Neuronal stem cell (in vitro differentiated cells): ENCODE measurements at regions not wholly inside any gene's neighbourhood (a gene's known extent, or its start where the extent isn't known, plus 50 kb on each side); places are given as distances from the start of the nearest gene placed in this dataset.
"Not testable (repeated sequence)": the region's sequence is repeated elsewhere in the genome, so short reads cannot be mapped to it uniquely, and the experiment has no call there.

Source experiments
- DNase-seq: peaks from one replicate; pipeline ENCODE4 v3.0.0-alpha.2; 2013; ENCODE audit warnings: low spot score
- H2AFZ ChIP-seq: one replicate; pipeline ENCODE4 v1.6.1; 2013; ENCODE audit warnings: mild to moderate bottlenecking, low read length, inconsistent platforms
- H2AK5ac ChIP-seq: 2 replicates; pipeline ENCODE4 v1.6.1; 2013; ENCODE audit warnings: low read depth, mild to moderate bottlenecking, inconsistent platforms, low read length, moderate library complexity, mixed read lengths
- H2BK120ac ChIP-seq: 2 replicates; pipeline ENCODE4 v1.6.1; 2013; ENCODE audit warnings: low read depth, mild to moderate bottlenecking, inconsistent platforms, low read length, moderate library complexity, mixed read lengths
- H2BK12ac ChIP-seq: one replicate; pipeline ENCODE4 v1.6.1; 2013; ENCODE audit warnings: low read length, inconsistent platforms
- H2BK15ac ChIP-seq: 2 replicates; pipeline ENCODE4 v1.6.1; 2013; ENCODE audit warnings: mild to moderate bottlenecking, low read length, inconsistent platforms, mixed read lengths
- H2BK5ac ChIP-seq: one replicate; pipeline ENCODE4 v1.6.1; 2013; ENCODE audit warnings: inconsistent platforms, mild to moderate bottlenecking, low read length, moderate library complexity
- H3K14ac ChIP-seq: one replicate; pipeline ENCODE4 v1.6.1; 2013; ENCODE audit warnings: low read length, inconsistent platforms
- H3K18ac ChIP-seq: 2 replicates; pipeline ENCODE4 v1.6.1; 2013; ENCODE audit warnings: low read length, inconsistent platforms
- H3K23ac ChIP-seq: 2 replicates; pipeline ENCODE4 v1.6.1; 2013; ENCODE audit warnings: low read depth, mild to moderate bottlenecking, mixed read lengths, low read length, inconsistent platforms; ENCODE audit not compliant: poor library complexity
- H3K27ac ChIP-seq: replicated peaks from 3 replicates; pipeline ENCODE4 v1.5.1; 2013; ENCODE audit warnings: low read length, inconsistent platforms
- H3K27me3 ChIP-seq, 3 experiments: 2 replicates each; pipeline ENCODE4 v1.6.1; 2013; ENCODE audit warnings: low read length in 3 of 3, mild to moderate bottlenecking in 2 of 3, inconsistent platforms in 1 of 3, low read depth in 1 of 3, mixed read lengths in 1 of 3, moderate library complexity in 1 of 3; ENCODE audit not compliant: control insufficient read depth in 3 of 3, insufficient read depth in 3 of 3
- H3K36me3 ChIP-seq, 2 donors: replicated peaks in 1 of 2; 2 replicates each; pipeline ENCODE4 v1.6.1; 2013; ENCODE audit warnings: low read length in 2 of 2; ENCODE audit not compliant: control insufficient read depth in 2 of 2, insufficient read depth in 2 of 2
- H3K4ac ChIP-seq: 2 replicates; pipeline ENCODE4 v1.6.1; 2013; ENCODE audit warnings: inconsistent platforms, mild to moderate bottlenecking, low read length, moderate library complexity
- H3K4me1 ChIP-seq, 2 donors: 1 replicate in 1 of 2; 2 replicates in 1 of 2; pipeline ENCODE4 v1.6.1; 2013; ENCODE audit warnings: low read length in 2 of 2, low read depth in 1 of 2; ENCODE audit not compliant: control insufficient read depth in 2 of 2, insufficient read depth in 1 of 2
- H3K4me2 ChIP-seq: one replicate; pipeline ENCODE4 v1.6.1; 2013; ENCODE audit warnings: mild to moderate bottlenecking, low read length, inconsistent platforms; ENCODE audit not compliant: insufficient read depth, poor library complexity, severe bottlenecking
- H3K4me3 ChIP-seq, 2 donors: 2 replicates each; pipeline ENCODE4 v1.5.1; 2013; ENCODE audit warnings: low read length in 2 of 2, mild to moderate bottlenecking in 2 of 2, inconsistent platforms in 1 of 2, moderate library complexity in 1 of 2
- H3K79me1 ChIP-seq: one replicate; pipeline ENCODE4 v1.6.1; 2013; ENCODE audit warnings: low read depth, mild to moderate bottlenecking, inconsistent platforms, low read length, moderate library complexity
- H3K9ac ChIP-seq: one replicate; pipeline ENCODE4 v1.6.1; 2013; ENCODE audit warnings: mild to moderate bottlenecking, low read depth, low read length, inconsistent platforms; ENCODE audit not compliant: poor library complexity
- H3K9me3 ChIP-seq, 2 donors: replicated peaks in 1 of 2; 2 replicates each; pipeline versions ENCODE3 to v1.6.1; 2013; ENCODE audit warnings: low read length in 2 of 2, mild to moderate bottlenecking in 2 of 2, inconsistent platforms in 1 of 2, low read depth in 1 of 2, mixed read lengths in 1 of 2, moderate library complexity in 1 of 2; ENCODE audit not compliant: control insufficient read depth in 2 of 2, insufficient read depth in 1 of 2
- H4K8ac ChIP-seq: one replicate; pipeline ENCODE4 v1.6.1; 2013; ENCODE audit warnings: low read depth, mild to moderate bottlenecking, inconsistent platforms, low read length, moderate library complexity
- H4K91ac ChIP-seq: one replicate; pipeline ENCODE4 v1.6.1; 2013; ENCODE audit warnings: low read length, low read depth, mild to moderate bottlenecking, inconsistent platforms; ENCODE audit not compliant: poor library complexity
- WGBS, 2 donors: extraction: QIAGEN DNeasy Blood & Tissue Kit; methylation state at CpG; one replicate each; pipeline ENCODE4 v1.1.7; 2013; ENCODE audit warnings: missing lambda C conversion rate in 2 of 2, mixed read lengths in 1 of 2; ENCODE audit not compliant: insufficient read length in 2 of 2, insufficient replicate concordance in 1 of 2; ENCODE audit errors: extremely low coverage in 2 of 2; 5-methylcytosine and 5-hydroxymethylcytosine counted together

DNA sequence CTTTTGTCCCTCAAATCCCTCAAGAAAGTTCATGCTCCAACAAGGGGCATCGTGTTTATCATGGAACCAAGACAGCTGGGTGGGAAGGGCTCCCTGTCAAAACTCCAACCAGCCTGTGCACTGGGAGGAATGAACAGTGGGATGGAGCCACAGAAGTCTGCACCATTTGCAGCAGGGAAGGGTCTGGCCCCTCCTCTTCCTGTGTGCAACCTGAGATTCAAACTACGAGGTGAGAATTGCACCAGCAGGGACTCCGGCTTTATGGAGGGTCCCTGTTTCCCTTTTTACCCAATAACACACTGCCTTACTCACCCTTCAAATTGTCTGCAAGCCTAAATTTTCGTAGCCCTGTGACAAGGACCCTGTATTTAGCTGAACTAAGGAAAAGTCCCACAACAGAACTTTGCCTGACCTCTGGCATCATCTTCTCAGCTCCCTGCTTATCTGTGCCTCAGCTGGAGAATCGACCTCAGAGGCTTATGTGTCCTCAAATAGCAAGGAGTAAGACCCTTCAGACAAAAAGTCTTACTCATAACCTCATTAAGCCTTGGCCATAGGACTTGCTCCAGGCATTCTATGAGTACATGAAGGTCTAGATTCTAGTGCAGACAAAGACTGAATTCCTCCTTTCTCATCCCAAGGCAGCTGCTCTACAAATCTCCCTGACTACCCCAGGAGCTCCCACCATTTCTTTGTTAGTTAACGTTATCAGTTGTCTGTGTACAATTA lies 178.3 kb upstream of the SERPINE2 start:
- Histone ChIP-seq H4K8ac (no peak overlapping the region), H3K27ac (no peak overlapping the region), H3K79me1 (no peaks in the 10 kb centered on the region), H2BK5ac (no peak overlapping the region), H2BK12ac (no peak overlapping the region), H3K27me3 (no peaks in the 10 kb centered on the region), H3K4me2 (no peak overlapping the region), H2BK15ac (no peak overlapping the region), H2AK5ac (no peak overlapping the region), H3K4me1 (peaks cover 0 to 5% of the 10 kb centered on the region in 2 donors), H3K4ac (no peak overlapping the region), H3K36me3 (no peaks in the 10 kb centered on the region), H3K18ac (no peak overlapping the region), H2BK120ac (no peak overlapping the region), H3K14ac (no peak overlapping the region), H3K23ac (no peak overlapping the region), H4K91ac (no peak overlapping the region), H3K9ac (no peak overlapping the region), H2AFZ (no peak overlapping the region), H3K9me3 (peaks cover 0 to 3% of the 10 kb centered on the region in 2 donors), H3K4me3 (no peak overlapping the region)
- no peak for DNase-seq
- no CpG with 5 or more reads among the region's 6 CpGs for WGBS, 2 donors

GRCh38 chr2:224215611-224216010 lies 176.5 kb upstream of the SERPINE2 start:
- not testable (repeated sequence) for H3K4me1 ChIP-seq, H2BK5ac ChIP-seq, H3K18ac ChIP-seq, H2AK5ac ChIP-seq, H2AFZ ChIP-seq, H2BK120ac ChIP-seq, H3K27me3 ChIP-seq, H3K9ac ChIP-seq, H3K14ac ChIP-seq, H4K8ac ChIP-seq, H3K36me3 ChIP-seq, H2BK12ac ChIP-seq, H3K4me2 ChIP-seq, H2BK15ac ChIP-seq, H3K27ac ChIP-seq, H4K91ac ChIP-seq, H3K9me3 ChIP-seq, H3K4me3 ChIP-seq, H3K23ac ChIP-seq, H3K79me1 ChIP-seq, H3K4ac ChIP-seq, DNase-seq
- no CpG with 5 or more reads among the region's 3 CpGs for WGBS, 2 donors

- H3K4ac ChIP-seq: no peak overlapping the region
- H3K36me3 ChIP-seq: no peaks in the 10 kb centered on the region
- H3K4me3 ChIP-seq: no peak overlapping the region
- H4K8ac ChIP-seq: no peak overlapping the region
- H3K18ac ChIP-seq: no peak overlapping the region
- no CpG with 5 or more reads among the region's 4 CpGs for WGBS, 2 donors
- no peaks in the 10 kb centered on the region for H3K9me3 ChIP-seq
- no peak overlapping the region for H2BK15ac ChIP-seq
- DNase-seq: no peak
- no peak overlapping the region for H3K4me2 ChIP-seq
- H2BK120ac ChIP-seq: no peak overlapping the region
- no peak overlapping the region for H2AK5ac ChIP-seq
- no peaks in the 10 kb centered on the region for H3K79me1 ChIP-seq
- no peak overlapping the region for H2BK5ac ChIP-seq
- H3K27ac ChIP-seq: no peak overlapping the region
- H3K9ac ChIP-seq: no peak overlapping the region
- H3K14ac ChIP-seq: no peak overlapping the region
- no peak overlapping the region for H4K91ac ChIP-seq
- H3K23ac ChIP-seq: no peak overlapping the region
- no peak overlapping the region for H2AFZ ChIP-seq
- no peaks in the 10 kb centered on the region for H3K27me3 ChIP-seq
- no peak overlapping the region for H2BK12ac ChIP-seq
- H3K4me1 ChIP-seq: no peaks in the 10 kb centered on the region
Measured at GRCh38 chr2:224213396-224213795, 174.3 kb upstream of the SERPINE2 start.

DNA sequence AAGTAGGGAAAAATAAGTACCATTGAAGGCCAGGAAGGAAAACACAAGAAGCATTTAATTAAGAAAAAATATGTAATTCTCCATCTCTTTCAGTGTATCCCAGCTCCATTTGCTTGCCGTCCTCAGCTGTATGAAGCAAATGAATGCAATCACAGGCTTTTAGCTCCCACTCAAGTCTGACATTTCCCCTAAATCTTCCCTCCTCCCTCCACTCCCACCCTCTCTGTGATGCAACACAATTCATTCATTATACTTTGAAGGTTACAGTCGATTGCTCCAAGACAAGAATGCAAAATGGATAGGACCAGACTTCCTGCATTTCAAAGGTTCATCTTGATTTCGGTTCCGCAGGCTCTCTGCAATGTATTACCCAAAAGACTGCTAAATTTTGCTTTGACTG lies 172.7 kb upstream of the SERPINE2 start:
- Histone ChIP-seq H4K8ac (no peak overlapping the region), H3K4ac (no peak overlapping the region), H3K4me3 (no peak overlapping the region), H3K9me3 (no peaks in the 10 kb centered on the region), H3K27me3 (no peaks in the 10 kb centered on the region), H2BK5ac (no peak overlapping the region), H3K14ac (no peak overlapping the region), H3K27ac (no peak overlapping the region), H3K79me1 (no peaks in the 10 kb centered on the region), H2BK12ac (no peak overlapping the region), H4K91ac (no peak overlapping the region), H3K23ac (no peak overlapping the region), H2AFZ (no peak overlapping the region), H2BK15ac (no peak overlapping the region), H2AK5ac (no peak overlapping the region), H3K4me2 (no peak overlapping the region), H3K9ac (no peak overlapping the region), H3K4me1 (no peaks in the 10 kb centered on the region), H2BK120ac (no peak overlapping the region), H3K36me3 (no peaks in the 10 kb centered on the region), H3K18ac (no peak overlapping the region)
- WGBS, 2 donors: no CpG with 5 or more reads among the region's 4 CpGs
- DNase-seq: no peak
